ENCODE measurements at regions not wholly inside any gene's neighbourhood (a gene's known extent, or its start where the extent isn't known, plus 50 kb on each side); places are given as distances from the start of the nearest gene placed in this dataset.
"Not testable (repeated sequence)": the region's sequence is repeated elsewhere in the genome, so short reads cannot be mapped to it uniquely, and the experiment has no call there.

- no peaks in the 10 kb centered on the region for H3K4me1 ChIP-seq (ENCODE audit: control insufficient read depth, insufficient read depth, low read length)
- H3K9me3 ChIP-seq (ENCODE audit: control insufficient read depth, insufficient read depth, low read length): no peaks in the 10 kb centered on the region
- H3K27me3 ChIP-seq (ENCODE audit: control insufficient read depth, insufficient read depth, low read length): no peaks in the 10 kb centered on the region
- H3K4me3 ChIP-seq (ENCODE audit: low read depth, low read length): no peak overlapping the region
- H3K36me3 ChIP-seq (ENCODE audit: control insufficient read depth, insufficient read depth, low read length): no peaks in the 10 kb centered on the region
- no peak overlapping the region for H3K9ac ChIP-seq (ENCODE audit: low read depth, low read length)
Observed at GRCh38 chr10:59027975-59028655, 148.3 kb upstream of the PHYHIPL start.

- Histone ChIP-seq H3K4me1 (ENCODE audit: control insufficient read depth, insufficient read depth, low read length) (no peaks in the 10 kb centered on the region), H3K9ac (ENCODE audit: low read depth, low read length) (no peak overlapping the region), H3K36me3 (ENCODE audit: control insufficient read depth, insufficient read depth, low read length) (no peaks in the 10 kb centered on the region), H3K27me3 (ENCODE audit: control insufficient read depth, insufficient read depth, low read length) (no peaks in the 10 kb centered on the region), H3K9me3 (ENCODE audit: control insufficient read depth, insufficient read depth, low read length) (no peaks in the 10 kb centered on the region), H3K4me3 (ENCODE audit: low read depth, low read length) (no peak overlapping the region)
Observed at GRCh38 chr10:59033622-59034021, 142.8 kb upstream of the PHYHIPL start.

- Histone ChIP-seq H3K4me1 (ENCODE audit: control insufficient read depth, insufficient read depth, low read length) (no peaks in the 10 kb centered on the region), H3K4me3 (ENCODE audit: low read depth, low read length) (no peak overlapping the region), H3K9ac (ENCODE audit: low read depth, low read length) (no peak overlapping the region), H3K9me3 (ENCODE audit: control insufficient read depth, insufficient read depth, low read length) (no peaks in the 10 kb centered on the region), H3K36me3 (ENCODE audit: control insufficient read depth, insufficient read depth, low read length) (no peaks in the 10 kb centered on the region), H3K27me3 (ENCODE audit: control insufficient read depth, insufficient read depth, low read length) (no peaks in the 10 kb centered on the region)
Observed at GRCh38 chr10:59036311-59037017, 140.0 kb upstream of the PHYHIPL start.

- H3K36me3 ChIP-seq (ENCODE audit: control insufficient read depth, insufficient read depth, low read length): no peaks in the 10 kb centered on the region
- no peaks in the 10 kb centered on the region for H3K27me3 ChIP-seq (ENCODE audit: control insufficient read depth, insufficient read depth, low read length)
- H3K4me1 ChIP-seq (ENCODE audit: control insufficient read depth, insufficient read depth, low read length): no peaks in the 10 kb centered on the region
Observed at GRCh38 chr10:59037018-59037389, 139.4 kb upstream of the PHYHIPL start.

GRCh38 chr10:59037506-59037905 lies 138.9 kb upstream of the PHYHIPL start:
- Histone ChIP-seq H3K4me1 (ENCODE audit: control insufficient read depth, insufficient read depth, low read length) (no peaks in the 10 kb centered on the region), H3K4me3 (ENCODE audit: low read depth, low read length) (no peak overlapping the region), H3K9ac (ENCODE audit: low read depth, low read length) (no peak overlapping the region), H3K27me3 (ENCODE audit: control insufficient read depth, insufficient read depth, low read length) (no peaks in the 10 kb centered on the region), H3K9me3 (ENCODE audit: control insufficient read depth, insufficient read depth, low read length) (no peaks in the 10 kb centered on the region), H3K36me3 (ENCODE audit: control insufficient read depth, insufficient read depth, low read length) (no peaks in the 10 kb centered on the region)

More at GRCh38 chr10:59037018-59037389, 139.4 kb upstream of the PHYHIPL start:
- H3K9me3 ChIP-seq (ENCODE audit: control insufficient read depth, insufficient read depth, low read length): no peaks in the 10 kb centered on the region
- no peak overlapping the region for H3K9ac ChIP-seq (ENCODE audit: low read depth, low read length)
- no peak overlapping the region for H3K4me3 ChIP-seq (ENCODE audit: low read depth, low read length)

- peak overlapping the region; percentile 49 for H3K4me3 ChIP-seq (ENCODE audit: low read depth, low read length)
- not testable (repeated sequence) for H3K9me3 ChIP-seq (ENCODE audit: control insufficient read depth, insufficient read depth, low read length); H3K9ac ChIP-seq (ENCODE audit: low read depth, low read length); H3K27me3 ChIP-seq (ENCODE audit: control insufficient read depth, insufficient read depth, low read length); H3K4me1 ChIP-seq (ENCODE audit: control insufficient read depth, insufficient read depth, low read length); H3K36me3 ChIP-seq (ENCODE audit: control insufficient read depth, insufficient read depth, low read length)
Observed at GRCh38 chr10:59043358-59043757, 133.1 kb upstream of the PHYHIPL start.

- H3K36me3 ChIP-seq (ENCODE audit: control insufficient read depth, insufficient read depth, low read length): no peaks in the 10 kb centered on the region
- no peak overlapping the region for H3K9ac ChIP-seq (ENCODE audit: low read depth, low read length)
- no peaks in the 10 kb centered on the region for H3K27me3 ChIP-seq (ENCODE audit: control insufficient read depth, insufficient read depth, low read length)
- H3K4me3 ChIP-seq (ENCODE audit: low read depth, low read length): no peak overlapping the region
- H3K9me3 ChIP-seq (ENCODE audit: control insufficient read depth, insufficient read depth, low read length): no peaks in the 10 kb centered on the region
- H3K4me1 ChIP-seq (ENCODE audit: control insufficient read depth, insufficient read depth, low read length): no peaks in the 10 kb centered on the region
Observed at GRCh38 chr10:59047180-59047579, 129.3 kb upstream of the PHYHIPL start.

GRCh38 chr10:59047957-59048618 lies 128.4 kb upstream of the PHYHIPL start:
- Histone ChIP-seq H3K9me3 (ENCODE audit: control insufficient read depth, insufficient read depth, low read length) (no peaks in the 10 kb centered on the region), H3K27me3 (ENCODE audit: control insufficient read depth, insufficient read depth, low read length) (no peaks in the 10 kb centered on the region), H3K4me1 (ENCODE audit: control insufficient read depth, insufficient read depth, low read length) (no peaks in the 10 kb centered on the region), H3K4me3 (ENCODE audit: low read depth, low read length) (no peak overlapping the region), H3K9ac (ENCODE audit: low read depth, low read length) (no peak overlapping the region), H3K36me3 (ENCODE audit: control insufficient read depth, insufficient read depth, low read length) (no peaks in the 10 kb centered on the region)

GRCh38 chr10:59053502-59053901 lies 122.9 kb upstream of the PHYHIPL start:
- H3K4me1 ChIP-seq (ENCODE audit: control insufficient read depth, insufficient read depth, low read length); H3K4me3 ChIP-seq (ENCODE audit: low read depth, low read length); H3K27me3 ChIP-seq (ENCODE audit: control insufficient read depth, insufficient read depth, low read length); H3K9me3 ChIP-seq (ENCODE audit: control insufficient read depth, insufficient read depth, low read length); H3K36me3 ChIP-seq (ENCODE audit: control insufficient read depth, insufficient read depth, low read length); H3K9ac ChIP-seq (ENCODE audit: low read depth, low read length): not testable (repeated sequence)

GRCh38 chr10:59055045-59055444 lies 121.4 kb upstream of the PHYHIPL start:
- Histone ChIP-seq H3K9me3 (ENCODE audit: control insufficient read depth, insufficient read depth, low read length) (no peaks in the 10 kb centered on the region), H3K27me3 (ENCODE audit: control insufficient read depth, insufficient read depth, low read length) (no peaks in the 10 kb centered on the region), H3K9ac (ENCODE audit: low read depth, low read length) (no peak overlapping the region), H3K36me3 (ENCODE audit: control insufficient read depth, insufficient read depth, low read length) (no peaks in the 10 kb centered on the region), H3K4me1 (ENCODE audit: control insufficient read depth, insufficient read depth, low read length) (no peaks in the 10 kb centered on the region), H3K4me3 (ENCODE audit: low read depth, low read length) (no peak overlapping the region)

- Histone ChIP-seq H3K36me3 (ENCODE audit: control insufficient read depth, insufficient read depth, low read length) (no peaks in the 10 kb centered on the region), H3K9ac (ENCODE audit: low read depth, low read length) (no peak overlapping the region), H3K27me3 (ENCODE audit: control insufficient read depth, insufficient read depth, low read length) (no peaks in the 10 kb centered on the region)
Observed at GRCh38 chr10:59057345-59057744, 119.1 kb upstream of the PHYHIPL start.

GRCh38 chr10:59060852-59061251 lies 115.6 kb upstream of the PHYHIPL start:
- Histone ChIP-seq H3K4me3 (ENCODE audit: low read depth, low read length) (no peak overlapping the region), H3K9me3 (ENCODE audit: control insufficient read depth, insufficient read depth, low read length) (no peaks in the 10 kb centered on the region), H3K27me3 (ENCODE audit: control insufficient read depth, insufficient read depth, low read length) (no peaks in the 10 kb centered on the region), H3K36me3 (ENCODE audit: control insufficient read depth, insufficient read depth, low read length) (no peaks in the 10 kb centered on the region), H3K9ac (ENCODE audit: low read depth, low read length) (no peak overlapping the region), H3K4me1 (ENCODE audit: control insufficient read depth, insufficient read depth, low read length) (no peaks in the 10 kb centered on the region)

More at GRCh38 chr10:59057345-59057744, 119.1 kb upstream of the PHYHIPL start:
- H3K4me3 ChIP-seq (ENCODE audit: low read depth, low read length): no peak overlapping the region
- H3K9me3 ChIP-seq (ENCODE audit: control insufficient read depth, insufficient read depth, low read length): no peaks in the 10 kb centered on the region
- no peaks in the 10 kb centered on the region for H3K4me1 ChIP-seq (ENCODE audit: control insufficient read depth, insufficient read depth, low read length)
